ENCODE measurements at regions not wholly inside any gene's neighbourhood (a gene's known extent, or its start where the extent isn't known, plus 50 kb on each side); places are given as distances from the start of the nearest gene placed in this dataset.

DNA sequence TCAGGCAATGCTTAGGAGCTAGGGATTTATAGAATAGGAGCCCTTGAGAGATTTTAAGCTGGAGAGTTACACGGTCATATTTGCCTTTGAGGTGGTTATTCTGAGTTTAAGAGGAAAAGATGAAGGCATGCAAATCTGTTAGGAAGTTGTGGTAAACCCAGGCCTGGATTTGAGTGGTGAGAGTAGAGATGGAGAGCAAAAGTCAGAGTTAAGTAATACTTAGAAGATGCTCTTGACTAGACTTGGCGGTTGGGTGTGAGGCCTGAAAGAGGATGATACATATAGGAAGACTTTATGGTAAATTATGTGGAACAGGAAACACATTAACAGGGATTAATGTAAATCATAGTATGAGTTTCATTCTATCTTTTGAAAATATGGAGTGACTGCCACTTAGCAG lies 136.0 kb upstream of the ARX start:
- no peak overlapping the region for H2AFZ ChIP-seq (ENCODE audit: low read length)
- no peaks in the 10 kb centered on the region for H4K20me1 ChIP-seq (ENCODE audit: insufficient read depth, low read length)
- H3K4me2 ChIP-seq (ENCODE audit: insufficient read depth, low read length), result no peak overlapping the region
- DNase-seq (ENCODE audit: insufficient read length, low spot score, missing footprints), result no peak
- no peak overlapping the region for H3K27ac ChIP-seq (ENCODE audit: low read depth, low read length)
- H3K9me3 ChIP-seq (ENCODE audit: low read depth, low read length), result no peaks in the 10 kb centered on the region
- no peaks in the 10 kb centered on the region for H3K4me1 ChIP-seq (ENCODE audit: insufficient read depth, low read length)
- TF ChIP-seq, protein P1, sequence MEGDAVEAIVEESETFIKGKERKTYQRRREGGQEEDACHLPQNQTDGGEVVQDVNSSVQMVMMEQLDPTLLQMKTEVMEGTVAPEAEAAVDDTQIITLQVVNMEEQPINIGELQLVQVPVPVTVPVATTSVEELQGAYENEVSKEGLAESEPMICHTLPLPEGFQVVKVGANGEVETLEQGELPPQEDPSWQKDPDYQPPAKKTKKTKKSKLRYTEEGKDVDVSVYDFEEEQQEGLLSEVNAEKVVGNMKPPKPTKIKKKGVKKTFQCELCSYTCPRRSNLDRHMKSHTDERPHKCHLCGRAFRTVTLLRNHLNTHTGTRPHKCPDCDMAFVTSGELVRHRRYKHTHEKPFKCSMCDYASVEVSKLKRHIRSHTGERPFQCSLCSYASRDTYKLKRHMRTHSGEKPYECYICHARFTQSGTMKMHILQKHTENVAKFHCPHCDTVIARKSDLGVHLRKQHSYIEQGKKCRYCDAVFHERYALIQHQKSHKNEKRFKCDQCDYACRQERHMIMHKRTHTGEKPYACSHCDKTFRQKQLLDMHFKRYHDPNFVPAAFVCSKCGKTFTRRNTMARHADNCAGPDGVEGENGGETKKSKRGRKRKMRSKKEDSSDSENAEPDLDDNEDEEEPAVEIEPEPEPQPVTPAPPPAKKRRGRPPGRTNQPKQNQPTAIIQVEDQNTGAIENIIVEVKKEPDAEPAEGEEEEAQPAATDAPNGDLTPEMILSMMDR (IDR thresholded peaks at IDR 0.05; ENCODE audit: extremely low read depth, low read depth, low read length), result no peak
- H3K79me2 ChIP-seq (ENCODE audit: insufficient read depth, low read length), result no peaks in the 10 kb centered on the region
- H3K27me3 ChIP-seq (ENCODE audit: insufficient read depth, low read length), result no peaks in the 10 kb centered on the region
- no peaks in the 10 kb centered on the region for H3K36me3 ChIP-seq (ENCODE audit: insufficient read depth, low read length)
- no peak overlapping the region for H3K4me3 ChIP-seq (ENCODE audit: insufficient read depth, low read length)

DNA sequence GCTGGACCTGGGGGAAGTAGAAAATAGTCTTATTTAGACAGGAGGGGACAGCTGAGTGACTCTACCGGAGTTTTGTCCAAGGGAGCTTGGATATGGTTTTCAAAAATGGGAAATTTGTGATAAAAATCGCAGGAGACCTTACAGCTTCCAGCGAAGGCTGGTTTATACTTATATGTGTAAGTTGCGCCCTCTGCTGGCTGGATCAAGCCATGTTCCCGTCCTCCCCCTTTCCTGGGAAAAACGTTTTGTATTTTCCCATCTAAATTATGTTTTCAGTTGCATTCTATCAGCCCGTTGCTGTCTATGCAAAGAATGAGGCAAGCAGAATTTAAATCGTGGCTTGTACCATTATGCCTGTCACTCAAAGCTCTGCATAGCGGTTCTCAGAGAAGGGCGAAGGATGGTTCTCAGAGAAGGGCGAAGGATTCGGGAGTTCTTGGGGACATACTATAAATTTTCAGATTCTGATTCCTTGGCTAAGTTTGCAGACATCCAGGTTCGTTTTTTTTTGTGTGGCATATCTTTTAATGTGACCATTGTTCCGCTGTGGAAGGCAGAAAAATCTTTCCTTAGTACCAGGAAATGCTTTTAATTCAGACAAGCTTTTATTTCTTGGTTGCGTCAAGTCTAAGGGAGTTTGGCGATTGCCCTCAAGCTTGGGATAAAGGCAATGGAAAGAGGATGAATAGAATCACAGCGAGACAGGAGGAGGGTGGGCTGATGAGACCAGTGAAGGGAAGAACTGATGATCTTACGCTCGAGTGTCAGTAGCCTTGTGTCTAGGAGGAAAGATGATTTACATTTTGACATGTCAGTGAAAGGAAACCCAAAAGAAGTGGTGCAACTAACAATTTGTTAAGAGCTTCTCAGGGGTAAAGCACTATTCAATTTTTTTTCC lies 128.5 kb upstream of the ARX start:
- Histone ChIP-seq H3K79me2 (ENCODE audit: insufficient read depth, low read length) (no peaks in the 10 kb centered on the region), H2AFZ (ENCODE audit: low read length) (peak overlapping the region; percentile 45), H3K36me3 (ENCODE audit: insufficient read depth, low read length) (no peaks in the 10 kb centered on the region), H3K9me3 (ENCODE audit: low read depth, low read length) (no peaks in the 10 kb centered on the region), H3K4me1 (ENCODE audit: insufficient read depth, low read length) (no peaks in the 10 kb centered on the region), H3K4me2 (ENCODE audit: insufficient read depth, low read length) (peak overlapping the region; percentile 62), H4K20me1 (ENCODE audit: insufficient read depth, low read length) (no peaks in the 10 kb centered on the region), H3K4me3 (ENCODE audit: insufficient read depth, low read length) (peak overlapping the region; percentile 44), H3K27ac (ENCODE audit: low read depth, low read length) (no peak overlapping the region), H3K27me3 (ENCODE audit: insufficient read depth, low read length) (no peaks in the 10 kb centered on the region)
- DNase-seq (ENCODE audit: insufficient read length, low spot score, missing footprints), result peak; percentile 66
- TF ChIP-seq, protein P1 (IDR thresholded peaks at IDR 0.05; ENCODE audit: extremely low read depth, low read depth, low read length), result peak; percentile 78

DNA sequence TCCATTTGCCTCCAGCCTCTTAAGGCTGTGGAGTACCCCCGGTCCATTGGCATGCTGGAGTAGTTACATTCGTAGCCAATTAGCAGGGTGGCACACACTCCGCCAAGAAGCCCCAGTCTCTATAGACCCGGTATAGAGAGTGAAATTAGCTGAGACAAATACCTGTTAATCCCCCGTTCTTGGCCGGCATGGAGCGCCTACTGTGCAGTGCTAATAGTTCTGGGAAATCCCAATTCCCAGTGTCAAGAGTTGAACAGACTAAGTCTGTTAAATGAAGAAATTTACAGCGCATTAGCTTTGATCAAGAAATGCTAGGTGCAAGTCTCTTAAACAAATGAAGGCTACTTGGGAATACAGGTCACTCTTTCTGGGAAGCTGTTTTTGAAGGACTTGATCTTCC lies 127.8 kb upstream of the ARX start:
- Histone ChIP-seq H3K9me3 (ENCODE audit: low read depth, low read length) (no peaks in the 10 kb centered on the region), H3K36me3 (ENCODE audit: insufficient read depth, low read length) (no peaks in the 10 kb centered on the region), H3K27me3 (ENCODE audit: insufficient read depth, low read length) (no peaks in the 10 kb centered on the region), H4K20me1 (ENCODE audit: insufficient read depth, low read length) (no peaks in the 10 kb centered on the region), H3K4me3 (ENCODE audit: insufficient read depth, low read length) (no peak overlapping the region), H2AFZ (ENCODE audit: low read length) (no peak overlapping the region), H3K4me1 (ENCODE audit: insufficient read depth, low read length) (no peaks in the 10 kb centered on the region), H3K27ac (ENCODE audit: low read depth, low read length) (no peak overlapping the region), H3K79me2 (ENCODE audit: insufficient read depth, low read length) (no peaks in the 10 kb centered on the region), H3K4me2 (ENCODE audit: insufficient read depth, low read length) (no peak overlapping the region)
- no peak for DNase-seq (ENCODE audit: insufficient read length, low spot score, missing footprints)
- TF ChIP-seq, protein P1 (IDR thresholded peaks at IDR 0.05; ENCODE audit: extremely low read depth, low read depth, low read length), result no peak

DNA sequence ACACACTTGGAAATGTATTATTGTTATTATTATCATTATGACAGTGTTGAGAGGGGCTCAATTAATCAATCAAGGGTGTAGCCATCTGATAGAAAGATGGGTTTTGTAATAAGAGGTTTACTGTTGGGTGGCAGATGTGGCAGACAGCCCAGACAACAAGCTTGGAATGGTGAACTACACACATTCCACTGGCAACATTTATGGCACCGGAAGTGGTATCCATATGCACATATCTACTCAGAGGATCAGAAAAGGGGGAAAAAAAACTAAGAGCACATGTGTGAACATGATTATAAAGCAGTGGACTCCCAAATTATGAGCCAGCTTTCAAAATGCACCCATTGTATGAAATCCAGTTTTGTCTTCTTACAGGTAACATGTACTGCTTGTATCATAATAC lies 125.9 kb upstream of the ARX start:
- H3K4me3 ChIP-seq (ENCODE audit: insufficient read depth, low read length), result no peak overlapping the region

More for the DNA sequence above, 125.9 kb upstream of the ARX start:
- Histone ChIP-seq H3K27ac (ENCODE audit: low read depth, low read length) (no peak overlapping the region), H3K4me2 (ENCODE audit: insufficient read depth, low read length) (no peak overlapping the region), H3K36me3 (ENCODE audit: insufficient read depth, low read length) (no peaks in the 10 kb centered on the region), H4K20me1 (ENCODE audit: insufficient read depth, low read length) (no peaks in the 10 kb centered on the region), H3K9me3 (ENCODE audit: low read depth, low read length) (no peaks in the 10 kb centered on the region), H3K79me2 (ENCODE audit: insufficient read depth, low read length) (no peaks in the 10 kb centered on the region), H2AFZ (ENCODE audit: low read length) (no peak overlapping the region), H3K4me1 (ENCODE audit: insufficient read depth, low read length) (no peaks in the 10 kb centered on the region), H3K27me3 (ENCODE audit: insufficient read depth, low read length) (no peaks in the 10 kb centered on the region)
- no peak for DNase-seq (ENCODE audit: insufficient read length, low spot score, missing footprints)
- TF ChIP-seq, protein P1 (IDR thresholded peaks at IDR 0.05; ENCODE audit: extremely low read depth, low read depth, low read length), result no peak

Data from osteoblast (primary cell).